ENCODE measurements at regions not wholly inside any gene's neighbourhood (a gene's known extent, or its start where the extent isn't known, plus 50 kb on each side); places are given as distances from the start of the nearest gene placed in this dataset.

GRCh38 chr4:123229286-123229685 lies 167.3 kb upstream of the SPRY1 start:
- no peak overlapping the region for H3K4me2 ChIP-seq
- TF ChIP-seq CTCF (conservative IDR thresholded peaks at IDR 0.05; ENCODE audit: low read depth, low read length) = no peak
- H2AFZ ChIP-seq (ENCODE audit: low read depth) = no peak overlapping the region
- no peak overlapping the region for H3K27ac ChIP-seq
- no peaks in the 10 kb centered on the region for H3K36me3 ChIP-seq (ENCODE audit: insufficient read depth)
- H3K79me2 ChIP-seq (ENCODE audit: insufficient read depth, low read depth) = no peaks in the 10 kb centered on the region
- H3K27me3 ChIP-seq (ENCODE audit: insufficient read depth, low read depth) = no peaks in the 10 kb centered on the region
- no peak overlapping the region for H3K9ac ChIP-seq
- H4K20me1 ChIP-seq (ENCODE audit: insufficient read depth) = no peaks in the 10 kb centered on the region
- no peaks in the 10 kb centered on the region for H3K4me1 ChIP-seq (ENCODE audit: low read depth, poor library complexity, severe bottlenecking)
- no peak overlapping the region for H3K4me3 ChIP-seq (IDR thresholded peaks at IDR 0.05; ENCODE audit: insufficient read depth, low read depth, low read length)

DNA sequence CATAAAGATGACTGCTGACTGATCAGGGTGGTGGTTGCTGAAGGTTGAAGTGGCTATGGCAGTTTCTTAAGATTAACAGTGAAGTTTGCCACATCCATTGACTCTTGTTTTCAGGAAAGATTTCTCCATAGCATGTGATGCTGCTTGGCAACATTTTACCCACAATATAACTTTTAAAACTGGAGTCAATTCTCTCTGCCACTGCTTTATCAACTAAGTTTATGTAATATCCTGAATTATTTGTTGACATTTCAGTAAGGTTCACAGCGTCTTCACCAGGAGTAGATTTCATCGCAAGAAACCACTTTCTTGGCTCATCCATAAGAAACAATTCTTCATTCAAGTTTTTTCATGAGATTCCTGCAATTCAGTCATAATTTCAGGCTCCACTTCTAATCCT lies 166.5 kb upstream of the SPRY1 start:
- H3K4me3 ChIP-seq (IDR thresholded peaks at IDR 0.05; ENCODE audit: insufficient read depth, low read depth, low read length) = no peak overlapping the region
- no peaks in the 10 kb centered on the region for H3K27me3 ChIP-seq (ENCODE audit: insufficient read depth, low read depth)
- H4K20me1 ChIP-seq (ENCODE audit: insufficient read depth) = no peaks in the 10 kb centered on the region
- H3K4me2 ChIP-seq = no peak overlapping the region
- H3K36me3 ChIP-seq (ENCODE audit: insufficient read depth) = no peaks in the 10 kb centered on the region
- H3K4me1 ChIP-seq (ENCODE audit: low read depth, poor library complexity, severe bottlenecking) = no peaks in the 10 kb centered on the region
- no peak overlapping the region for H3K9ac ChIP-seq
- H2AFZ ChIP-seq (ENCODE audit: low read depth) = no peak overlapping the region
- TF ChIP-seq CTCF (conservative IDR thresholded peaks at IDR 0.05; ENCODE audit: low read depth, low read length) = no peak
- no peak overlapping the region for H3K27ac ChIP-seq
- H3K79me2 ChIP-seq (ENCODE audit: insufficient read depth, low read depth) = no peaks in the 10 kb centered on the region

GRCh38 chr4:123232439-123232838 lies 164.2 kb upstream of the SPRY1 start:
- no peak for TF ChIP-seq CTCF (conservative IDR thresholded peaks at IDR 0.05; ENCODE audit: low read depth, low read length)
- H3K79me2 ChIP-seq (ENCODE audit: insufficient read depth, low read depth) = no peaks in the 10 kb centered on the region
- no peaks in the 10 kb centered on the region for H3K36me3 ChIP-seq (ENCODE audit: insufficient read depth)
- H3K27ac ChIP-seq = no peak overlapping the region
- H3K27me3 ChIP-seq (ENCODE audit: insufficient read depth, low read depth) = no peaks in the 10 kb centered on the region
- no peak overlapping the region for H3K4me2 ChIP-seq
- no peaks in the 10 kb centered on the region for H4K20me1 ChIP-seq (ENCODE audit: insufficient read depth)
- no peaks in the 10 kb centered on the region for H3K4me1 ChIP-seq (ENCODE audit: low read depth, poor library complexity, severe bottlenecking)
- H3K4me3 ChIP-seq (IDR thresholded peaks at IDR 0.05; ENCODE audit: insufficient read depth, low read depth, low read length) = no peak overlapping the region
- no peak overlapping the region for H3K9ac ChIP-seq
- no peak overlapping the region for H2AFZ ChIP-seq (ENCODE audit: low read depth)

DNA sequence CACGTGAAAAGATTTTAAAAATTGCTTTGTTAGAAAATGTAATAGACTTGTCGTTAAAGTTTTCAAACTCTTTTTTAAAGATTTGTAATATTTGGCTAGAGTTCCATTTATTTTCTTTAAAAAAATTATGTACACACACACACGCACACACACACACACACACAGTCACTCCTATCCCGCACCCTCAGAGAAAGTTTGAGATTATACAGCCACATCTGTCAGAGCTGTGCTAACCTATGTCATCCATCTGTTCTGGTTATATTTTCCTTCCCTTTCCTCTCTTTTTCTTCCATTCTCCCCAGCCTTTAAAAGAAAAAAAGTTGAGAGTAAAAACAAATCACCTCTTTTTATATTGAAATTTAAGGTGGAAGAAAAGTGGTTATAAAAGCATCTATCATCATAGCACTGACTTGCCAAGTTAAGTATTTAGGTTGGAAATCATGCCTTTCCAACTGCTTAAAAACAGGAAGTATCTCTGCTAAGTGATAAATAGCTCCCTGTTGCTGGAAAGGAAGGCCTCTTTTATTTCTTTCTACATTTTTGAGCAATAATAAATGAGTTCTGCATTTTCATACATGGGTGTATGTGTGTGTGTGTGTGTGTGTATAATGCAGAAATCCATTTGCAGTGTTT lies 163.3 kb upstream of the SPRY1 start:
- Histone ChIP-seq H3K4me3 (IDR thresholded peaks at IDR 0.05; ENCODE audit: insufficient read depth, low read depth, low read length) (no peak overlapping the region), H3K79me2 (ENCODE audit: insufficient read depth, low read depth) (no peaks in the 10 kb centered on the region), H2AFZ (ENCODE audit: low read depth) (no peak overlapping the region)

More for the DNA sequence above, 163.3 kb upstream of the SPRY1 start:
- no peaks in the 10 kb centered on the region for H3K4me1 ChIP-seq (ENCODE audit: low read depth, poor library complexity, severe bottlenecking)
- no peak overlapping the region for H3K27ac ChIP-seq
- H3K27me3 ChIP-seq (ENCODE audit: insufficient read depth, low read depth) = no peaks in the 10 kb centered on the region
- H3K36me3 ChIP-seq (ENCODE audit: insufficient read depth) = no peaks in the 10 kb centered on the region
- no peak overlapping the region for H3K4me2 ChIP-seq
- TF ChIP-seq CTCF (conservative IDR thresholded peaks at IDR 0.05; ENCODE audit: low read depth, low read length) = no peak
- H4K20me1 ChIP-seq (ENCODE audit: insufficient read depth) = no peaks in the 10 kb centered on the region
- no peak overlapping the region for H3K9ac ChIP-seq

All from KMS-11 (cell line).